GM23338 (cell line): ENCODE measurements at regions not wholly inside any gene's neighbourhood (a gene's known extent, or its start where the extent isn't known, plus 50 kb on each side); places are given as distances from the start of the nearest gene placed in this dataset.

Experiments used
- ATAC-seq: fragments of 200-7000 bp; cut with Tn5 transposase; 3 replicates; pipeline ENCODE4 v1.9.1; 2020
- DNase-seq: peaks from one replicate; pipeline ENCODE4 v3.0.0-alpha.2; 2015; ENCODE audit warnings: low spot score
- H2AFZ ChIP-seq: fragments of 200-600 bp; sonication (generic); 2 replicates; pipeline ENCODE4 v1.8.0; 2016; ENCODE audit warnings: antibody characterized with exemption, mild to moderate bottlenecking, moderate library complexity
- H3F3A ChIP-seq: fragments of 200-600 bp; sonication (generic); replicated peaks from 2 replicates; pipeline ENCODE4 v1.8.0; 2017; ENCODE audit warnings: antibody characterized with exemption, mixed run types, low read depth
- H3K27ac ChIP-seq: fragments of 200-600 bp; sonication (generic); 2 replicates; pipeline ENCODE4 v1.6.1; 2016; ENCODE audit warnings: low read depth
- H3K27me3 ChIP-seq: fragments of 200-600 bp; sonication (generic); 2 replicates; pipeline ENCODE4 v1.8.0; 2016; ENCODE audit warnings: mild to moderate bottlenecking, mixed run types, moderate library complexity; ENCODE audit not compliant: insufficient read depth
- H3K36me3 ChIP-seq: fragments of 200-600 bp; sonication (generic); 2 replicates; pipeline ENCODE4 v1.8.0; 2016; ENCODE audit warnings: mild to moderate bottlenecking; ENCODE audit not compliant: insufficient read depth
- H3K4me1 ChIP-seq: fragments of 200-600 bp; sonication (generic); 2 replicates; pipeline ENCODE4 v1.8.0; 2016; ENCODE audit warnings: mild to moderate bottlenecking, moderate library complexity; ENCODE audit not compliant: insufficient read depth
- H3K4me2 ChIP-seq: fragments of 200-600 bp; sonication (generic); 2 replicates; pipeline ENCODE4 v1.7.1; 2017; ENCODE audit warnings: mixed run types
- H3K4me3 ChIP-seq: fragments of 200-600 bp; sonication (generic); 2 replicates; pipeline ENCODE4 v1.6.1; 2016; ENCODE audit warnings: mixed run types
- H3K79me2 ChIP-seq: fragments of 200-600 bp; sonication (generic); replicated peaks from 2 replicates; pipeline ENCODE4 v1.8.0; 2017; ENCODE audit warnings: mild to moderate bottlenecking; ENCODE audit not compliant: insufficient read depth
- H3K9me2 ChIP-seq: fragments of 200-600 bp; sonication (generic); 2 replicates; pipeline ENCODE4 v1.8.0; 2017; ENCODE audit not compliant: insufficient read depth
- H4K20me1 ChIP-seq: fragments of 200-600 bp; sonication (generic); replicated peaks from 2 replicates; pipeline ENCODE4 v1.8.0; 2017; ENCODE audit warnings: mild to moderate bottlenecking; ENCODE audit not compliant: insufficient read depth
- H3K27ac Mint-ChIP-seq: 2 replicates; pipeline ENCODE4 v1.8.0; 2020; ENCODE audit warnings: inconsistent platforms, mild to moderate bottlenecking, moderate library complexity, mixed read lengths
- H3K27me3 Mint-ChIP-seq: 3 replicates; pipeline ENCODE4 v1.8.0; 2022; ENCODE audit warnings: low read depth, mild to moderate bottlenecking, moderate library complexity, mixed read lengths, inconsistent platforms; ENCODE audit not compliant: insufficient read depth, poor library complexity
- H3K36me3 Mint-ChIP-seq: 3 replicates; pipeline ENCODE4 v1.8.0; 2021; ENCODE audit warnings: low read depth, mild to moderate bottlenecking, inconsistent platforms, moderate library complexity, mixed read lengths
- H3K4me1 Mint-ChIP-seq: 3 replicates; pipeline ENCODE4 v1.8.0; 2020; ENCODE audit warnings: mild to moderate bottlenecking, inconsistent platforms, mixed read lengths
- H3K4me3 Mint-ChIP-seq: 3 replicates; pipeline ENCODE4 v1.8.0; 2021; ENCODE audit warnings: moderate library complexity, mild to moderate bottlenecking, inconsistent platforms, mixed read lengths
- H3K9me3 Mint-ChIP-seq: 3 replicates; pipeline ENCODE4 v1.8.0; 2020; ENCODE audit warnings: moderate library complexity, mild to moderate bottlenecking, inconsistent platforms, mixed read lengths
- CREB1 ChIP-seq: fragments of 250-450 bp; sonication (Bioruptor Pico); IDR thresholded peaks from 2 replicates; pipeline ENCODE4 v1.5.0; 2020; ENCODE audit warnings: low read depth, mild to moderate bottlenecking, moderate library complexity
- CTCF ChIP-seq, 2 experiments: fragments of 200-600 bp in 1 of 2; sonication (generic) in 1 of 2; conservative IDR thresholded peaks; 2 replicates each; pipeline versions ENCODE4 v1.5.1 to v1.6.1; 2016 to 2017; ENCODE audit warnings: antibody characterized with exemption in 2 of 2, low read depth in 2 of 2, mild to moderate bottlenecking in 2 of 2, moderate library complexity in 1 of 2
- ETS1 ChIP-seq: IDR thresholded peaks from 2 replicates; pipeline ENCODE4 v1.6.1; 2016; ENCODE audit warnings: antibody characterized with exemption
- EZH2 ChIP-seq: fragments of 200-600 bp; sonication (generic); IDR thresholded peaks from one replicate; pipeline ENCODE4 v1.8.0; 2017; ENCODE audit warnings: antibody characterized with exemption, mild to moderate bottlenecking, low read depth; ENCODE audit not compliant: unreplicated experiment
- NANOG ChIP-seq: IDR thresholded peaks from 2 replicates; pipeline ENCODE4 v1.6.1; 2016; ENCODE audit warnings: antibody characterized with exemption, borderline replicate concordance
- ZNF114 ChIP-seq: fragments of 250-450 bp; sonication (Bioruptor Pico); IDR thresholded peaks from 2 replicates; pipeline ENCODE4 v1.5.0; 2020; ENCODE audit warnings: mild to moderate bottlenecking, moderate library complexity
- ZNF331 ChIP-seq: fragments of 250-450 bp; sonication (Bioruptor Pico); IDR thresholded peaks from 2 replicates; pipeline ENCODE4 v1.5.0; 2020; ENCODE audit warnings: low read depth, mild to moderate bottlenecking, moderate library complexity
- ZNF462 ChIP-seq: fragments of 250-450 bp; sonication (Bioruptor Pico); IDR thresholded peaks from 2 replicates; pipeline ENCODE4 v1.5.0; 2020; ENCODE audit warnings: mild to moderate bottlenecking, moderate library complexity

- Mint-ChIP-seq H3K9me3 (peaks cover 3% of the 10 kb centered on the region; the same call in 1 of the 3 replicates), H3K4me1 (no peaks in the 10 kb centered on the region), H3K27ac (no peak overlapping the region), H3K4me3 (no peak overlapping the region), H3K36me3 (no peaks in the 10 kb centered on the region), H3K27me3 (no peaks in the 10 kb centered on the region)
- no peaks in the 10 kb centered on the region for H3K27me3 ChIP-seq
- H3F3A ChIP-seq: no peaks in the 10 kb centered on the region
- TF ChIP-seq ETS1 (no peak), ZNF331 (no peak), CTCF (conservative IDR thresholded peaks at IDR 0.05; ENCODE audit: low read depth in 2 of 2) (no peak), CREB1 (CRISPR knock-in tag) (no peak), ZNF114 (CRISPR knock-in tag) (no peak), NANOG (no peak)
- H3K4me2 ChIP-seq: no peak overlapping the region
- no peaks in the 10 kb centered on the region for H3K79me2 ChIP-seq
- no peak overlapping the region for H3K27ac ChIP-seq
- H2AFZ ChIP-seq: no peak overlapping the region
- H3K9me2 ChIP-seq: peaks cover 6% of the 10 kb centered on the region; the same call in 1 of the 2 replicates
- DNase-seq (no peak), ATAC-seq (no peak)
- H3K4me3 ChIP-seq: no peak overlapping the region
- H4K20me1 ChIP-seq: no peaks in the 10 kb centered on the region
- H3K36me3 ChIP-seq: no peaks in the 10 kb centered on the region
- no peaks in the 10 kb centered on the region for H3K4me1 ChIP-seq
Measured at GRCh38 chr5:67695369-67695768, 498.8 kb upstream of the CD180 start.

GRCh38 chr5:67694810-67695191, 498.2 kb upstream of the CD180 start:
- no peaks in the 10 kb centered on the region for H3K36me3 ChIP-seq
- H3K79me2 ChIP-seq: no peaks in the 10 kb centered on the region
- Mint-ChIP-seq H3K36me3 (no peaks in the 10 kb centered on the region), H3K4me1 (no peaks in the 10 kb centered on the region), H3K27ac (no peak overlapping the region), H3K27me3 (no peaks in the 10 kb centered on the region), H3K9me3 (peaks cover 3% of the 10 kb centered on the region; the same call in 1 of the 3 replicates), H3K4me3 (no peak overlapping the region)
- no peak overlapping the region for H3K4me2 ChIP-seq
- no peaks in the 10 kb centered on the region for H3K4me1 ChIP-seq
- peaks cover 6% of the 10 kb centered on the region; the same call in 1 of the 2 replicates for H3K9me2 ChIP-seq
- H3K4me3 ChIP-seq: no peak overlapping the region
- ATAC-seq (no peak), DNase-seq (no peak)
- no peaks in the 10 kb centered on the region for H3K27me3 ChIP-seq
- H4K20me1 ChIP-seq: no peaks in the 10 kb centered on the region
- no peak overlapping the region for H2AFZ ChIP-seq
- H3F3A ChIP-seq: no peaks in the 10 kb centered on the region
- no peak for TF ChIP-seq ZNF462 (CRISPR knock-in tag)
- TF ChIP-seq NANOG: no peak
- no peak for TF ChIP-seq EZH2
- no peak overlapping the region for H3K27ac ChIP-seq
